H1 (cell line): ENCODE measurements at regions not wholly inside any gene's neighbourhood (a gene's known extent, or its start where the extent isn't known, plus 50 kb on each side); places are given as distances from the start of the nearest gene placed in this dataset.

Experiments used
- CTCF ChIA-PET: fragments of 300-600 bp; sonication (Branson Sonifier 250); formaldehyde crosslinking; loops from one replicate; lab custom pipeline; 2021; ENCODE audit not compliant: partially characterized antibody; lab: Charles Lee
- POLR2A ChIA-PET: fragments of 300-600 bp; sonication (Branson Sonifier 250); formaldehyde crosslinking; loops from one replicate; lab custom pipeline; 2021; ENCODE audit warnings: inconsistent platforms; ENCODE audit not compliant: partially characterized antibody; lab: Charles Lee
- DNase-seq, 2 experiments: peaks; one replicate each; pipeline versions ENCODE4 v3.0.0 to v3.0.0-alpha.2; 2010 to 2022; ENCODE audit warnings: low spot score in 2 of 2, low read depth in 1 of 2, mixed read lengths in 1 of 2
- FAIRE-seq: peaks from 2 replicates; lab custom pipeline; 2011; peaks lifted over from hg19 to GRCh38; lab: Jason Lieb, UNC
- H2AFZ ChIP-seq: 2 replicates; pipeline ENCODE4 v1.8.1; 2012; ENCODE audit warnings: low read length, inconsistent platforms
- H2AK5ac ChIP-seq: 2 replicates; pipeline ENCODE4 v1.6.1; 2013; ENCODE audit warnings: low read depth, low read length
- H2BK120ac ChIP-seq: replicated peaks from 2 replicates; pipeline ENCODE3; 2013; ENCODE audit warnings: low read depth, low read length, inconsistent platforms
- H2BK12ac ChIP-seq: 2 replicates; pipeline ENCODE4 v1.6.1; 2013; ENCODE audit warnings: low read depth, low read length
- H2BK15ac ChIP-seq: 2 replicates; pipeline ENCODE4 v1.6.1; 2013; ENCODE audit warnings: low read length
- H2BK20ac ChIP-seq: 2 replicates; pipeline ENCODE4 v1.6.1; 2013; ENCODE audit warnings: low read length
- H2BK5ac ChIP-seq: 2 replicates; pipeline ENCODE4 v1.6.1; 2013; ENCODE audit warnings: low read depth, low read length
- H3K14ac ChIP-seq: 2 replicates; pipeline ENCODE4 v1.6.1; 2013; ENCODE audit warnings: inconsistent platforms; ENCODE audit not compliant: insufficient read length
- H3K18ac ChIP-seq: 2 replicates; pipeline ENCODE4 v1.6.1; 2013; ENCODE audit warnings: low read length; ENCODE audit errors: extremely low read depth
- H3K23ac ChIP-seq: 2 replicates; pipeline ENCODE4 v1.6.1; 2013; ENCODE audit warnings: inconsistent platforms; ENCODE audit not compliant: insufficient read length
- H3K23me2 ChIP-seq: 2 replicates; pipeline ENCODE4 v1.6.1; 2013; ENCODE audit warnings: low read depth, low read length
- H3K27ac ChIP-seq: 2 replicates; pipeline ENCODE4 v1.6.1; 2011; ENCODE audit warnings: low read depth, low read length, inconsistent platforms
- H3K27me3 ChIP-seq, 4 experiments: replicated peaks in 1 of 4; 1 replicate in 1 of 4; 2 replicates in 3 of 4; pipeline versions ENCODE4 v1.6.1 to v1.8.1; 2011 to 2013; ENCODE audit warnings: low read length in 3 of 4, mild to moderate bottlenecking in 3 of 4, inconsistent platforms in 2 of 4, mixed read lengths in 2 of 4, moderate library complexity in 1 of 4; ENCODE audit not compliant: control insufficient read depth in 3 of 4, insufficient read depth in 3 of 4; ENCODE audit errors: extremely low read depth in 1 of 4
- H3K36me3 ChIP-seq, 4 experiments: 2 replicates each; pipeline versions ENCODE4 v1.6.1 to v1.8.1; 2011 to 2013; ENCODE audit warnings: mild to moderate bottlenecking in 4 of 4, low read length in 3 of 4, moderate library complexity in 2 of 4, control low read depth in 1 of 4, inconsistent platforms in 1 of 4; ENCODE audit not compliant: insufficient read depth in 4 of 4, control insufficient read depth in 2 of 4
- H3K4ac ChIP-seq: replicated peaks from 2 replicates; pipeline ENCODE3; 2013; ENCODE audit warnings: low read length, low read depth, mixed read lengths, inconsistent platforms; ENCODE audit not compliant: insufficient read length
- H3K4me1 ChIP-seq, 4 experiments: replicated peaks in 1 of 4; 1 replicate in 1 of 4; 2 replicates in 3 of 4; pipeline versions ENCODE4 v1.6.1 to v1.8.1; 2011 to 2013; ENCODE audit warnings: low read length in 3 of 4, inconsistent platforms in 2 of 4, mixed read lengths in 1 of 4; ENCODE audit not compliant: insufficient read depth in 4 of 4, control insufficient read depth in 3 of 4
- H3K4me2 ChIP-seq, 2 experiments: 2 replicates each; pipeline versions ENCODE4 v1.6.1 to v1.8.1; 2011 to 2013; ENCODE audit warnings: low read depth in 2 of 2, low read length in 2 of 2, control low read depth in 1 of 2, inconsistent platforms in 1 of 2, mild to moderate bottlenecking in 1 of 2; ENCODE audit not compliant: insufficient read depth in 1 of 2
- H3K4me3 ChIP-seq, 4 experiments: fragments of 200-600, 300-600 bp in 1 of 4; sonication (generic), shearing (Covaris generic), sonication (Bioruptor Twin) in 1 of 4; 2 replicates each; pipeline versions ENCODE4 v1.5.1 to v1.8.1; 2011 to 2016; ENCODE audit warnings: low read length in 4 of 4, low read depth in 3 of 4, control low read depth in 2 of 4, inconsistent platforms in 2 of 4, mild to moderate bottlenecking in 2 of 4, mixed read lengths in 1 of 4, moderate library complexity in 1 of 4; ENCODE audit not compliant: insufficient read depth in 2 of 4; ENCODE audit errors: extremely low read depth in 1 of 4
- H3K56ac ChIP-seq: replicated peaks from 2 replicates; pipeline ENCODE3; 2013; ENCODE audit warnings: low read depth, mild to moderate bottlenecking, mixed read lengths, low read length, inconsistent platforms; ENCODE audit not compliant: insufficient read length
- H3K79me1 ChIP-seq: 2 replicates; pipeline ENCODE4 v1.6.1; 2013; ENCODE audit warnings: low read depth, low read length, control low read depth
- H3K79me2 ChIP-seq, 2 experiments: 2 replicates each; pipeline versions ENCODE4 v1.6.1 to v1.8.1; 2012 to 2013; ENCODE audit warnings: low read length in 2 of 2, mild to moderate bottlenecking in 2 of 2, inconsistent platforms in 1 of 2; ENCODE audit not compliant: insufficient read depth in 2 of 2, control insufficient read depth in 1 of 2
- H3K9ac ChIP-seq, 4 experiments: replicated peaks in 1 of 4; 1 replicate in 1 of 4; 2 replicates in 3 of 4; pipeline versions ENCODE4 v1.6.1 to v1.8.1; 2011 to 2013; ENCODE audit warnings: low read depth in 3 of 4, low read length in 3 of 4, control low read depth in 2 of 4, mild to moderate bottlenecking in 2 of 4, moderate library complexity in 2 of 4, inconsistent platforms in 1 of 4; ENCODE audit errors: extremely low read depth in 1 of 4
- H3K9me3 ChIP-seq, 2 experiments: 2 replicates each; pipeline versions ENCODE4 v1.6.1 to v1.8.1; 2012 to 2013; ENCODE audit warnings: mild to moderate bottlenecking in 2 of 2, moderate library complexity in 2 of 2, control low read depth in 1 of 2, inconsistent platforms in 1 of 2, low read depth in 1 of 2, low read length in 1 of 2, mixed read lengths in 1 of 2; ENCODE audit not compliant: insufficient read depth in 2 of 2
- H4K20me1 ChIP-seq, 2 experiments: replicated peaks in 1 of 2; 2 replicates each; pipeline versions ENCODE3 to v1.8.1; 2011 to 2013; ENCODE audit warnings: inconsistent platforms in 2 of 2, low read length in 2 of 2, mild to moderate bottlenecking in 1 of 2; ENCODE audit not compliant: insufficient read depth in 2 of 2, control insufficient read depth in 1 of 2
- H4K5ac ChIP-seq: 2 replicates; pipeline ENCODE4 v1.6.1; 2013; ENCODE audit warnings: low read length, low read depth, mixed read lengths, inconsistent platforms; ENCODE audit not compliant: insufficient read length
- H4K8ac ChIP-seq: 2 replicates; pipeline ENCODE4 v1.8.0; 2013; ENCODE audit warnings: mild to moderate bottlenecking, moderate library complexity, low read length, inconsistent platforms; ENCODE audit not compliant: insufficient read depth; ENCODE audit errors: extremely low read depth
- H4K91ac ChIP-seq: replicated peaks from 2 replicates; pipeline ENCODE3; 2013; ENCODE audit warnings: low read length, mixed read lengths, inconsistent platforms; ENCODE audit not compliant: insufficient read length
- JUND ChIP-seq: IDR thresholded peaks from 2 replicates; pipeline ENCODE4 v1.6.1; 2011; ENCODE audit warnings: mild to moderate bottlenecking, improper control_type of control experiment, low read length
- SRF ChIP-seq: IDR thresholded peaks from 2 replicates; pipeline ENCODE4 v1.6.1; 2011; ENCODE audit warnings: mild to moderate bottlenecking, low read depth, low read length, moderate library complexity
- WGBS, 2 experiments: shearing (Covaris generic) in 1 of 2; methylation state at CpG; one replicate each; pipeline versions ENCODE4 v1.1.6 to v1.1.7; 2013 to 2015; ENCODE audit warnings: low lambda C conversion rate in 2 of 2, mixed read lengths in 2 of 2, inconsistent platforms in 1 of 2, low coverage in 1 of 2, missing lambda C conversion rate in 1 of 2; ENCODE audit not compliant: insufficient replicate concordance in 2 of 2, insufficient coverage in 1 of 2, insufficient read length in 1 of 2; ENCODE audit errors: extremely low coverage in 1 of 2, missing lambda C conversion rate in 1 of 2; 5-methylcytosine and 5-hydroxymethylcytosine counted together

DNA sequence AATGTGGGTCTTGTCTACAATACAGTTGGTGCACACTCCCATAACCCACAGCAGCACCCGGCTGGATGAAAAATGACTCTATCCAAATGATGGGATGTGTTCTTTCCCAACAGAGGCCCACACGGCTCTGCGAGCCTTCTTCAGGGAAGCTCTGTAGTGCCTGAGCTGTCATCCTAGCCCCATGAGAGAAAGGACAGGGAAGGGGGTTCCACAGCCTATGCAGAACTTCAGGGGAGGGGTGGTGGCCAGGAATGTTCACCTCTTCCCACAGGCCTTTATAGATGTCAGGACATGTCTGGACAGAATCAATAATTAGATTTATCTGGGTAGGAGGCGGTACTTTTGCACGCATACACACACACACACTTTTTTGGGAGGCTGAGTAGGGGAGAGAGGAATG is 109.0 kb downstream of the JCAD start:
- H3K4ac ChIP-seq = no peak overlapping the region
- no peak overlapping the region for H2BK5ac ChIP-seq
- no peak overlapping the region for H4K91ac ChIP-seq
- H3K4me1 ChIP-seq = peaks cover 3 to 9% (median 4%) of the 10 kb centered on the region in 4 experiments; a peak in 5 of 7 replicates
- no peak overlapping the region for H2BK12ac ChIP-seq
- no peak overlapping the region for H2BK15ac ChIP-seq
- H3K27ac ChIP-seq = no peak overlapping the region
- H2AFZ ChIP-seq = no peak overlapping the region
- H3K4me2 ChIP-seq = no peak overlapping the region
- DNase-seq (no peak), FAIRE-seq (no peak)
- no peaks in the 10 kb centered on the region for H4K20me1 ChIP-seq
- H4K8ac ChIP-seq = no peak overlapping the region
- H3K79me1 ChIP-seq = no peaks in the 10 kb centered on the region
- no peak for TF ChIP-seq SRF
- TF ChIP-seq JUND = no peak
- 80% methylated on average over 5 of the region's 5 CpGs; no CpG with 5 or more reads in 1 of the 2 experiments for WGBS, 2 experiments
- no peak overlapping the region for H2AK5ac ChIP-seq
- no peaks in the 10 kb centered on the region for H3K36me3 ChIP-seq
- ChIA-PET CTCF (interaction anchor here (0.6 to 1.7 kb wide), 3 partner anchors 14 to 502 kb away, joined by 3 to 5 read pairs (median 4); no protein-coding TSS in a partner anchor), POLR2A (no interaction called here)
- no peak overlapping the region for H3K23ac ChIP-seq
- no peak overlapping the region for H3K18ac ChIP-seq
- H2BK120ac ChIP-seq = no peak overlapping the region
- no peaks in the 10 kb centered on the region for H3K9me3 ChIP-seq
- no peak overlapping the region for H3K56ac ChIP-seq
- H3K27me3 ChIP-seq = no peaks in the 10 kb centered on the region
- no peak overlapping the region for H3K14ac ChIP-seq
- no peak overlapping the region for H3K4me3 ChIP-seq
- no peaks in the 10 kb centered on the region for H3K79me2 ChIP-seq
- H4K5ac ChIP-seq = no peak overlapping the region
- no peak overlapping the region for H3K9ac ChIP-seq
- no peak overlapping the region for H2BK20ac ChIP-seq
- no peaks in the 10 kb centered on the region for H3K23me2 ChIP-seq
